ENCODE measurements at regions not wholly inside any gene's neighbourhood (a gene's known extent, or its start where the extent isn't known, plus 50 kb on each side); places are given as distances from the start of the nearest gene placed in this dataset.

GRCh38 chr6:21454262-21454661 lies 139.3 kb upstream of the SOX4 start:
- H3K4me3 ChIP-seq (ENCODE audit: low read length): no peak overlapping the region
- TF ChIP-seq CTCF (conservative IDR thresholded peaks at IDR 0.05; ENCODE audit: low read depth, low read length): no peak
- DNase-seq (ENCODE audit: low read depth): no peak

- H3K4me3 ChIP-seq (ENCODE audit: low read length): no peak overlapping the region
- DNase-seq (ENCODE audit: low read depth): no peak
These were observed 138.5 kb upstream of the SOX4 start for GRCh38 chr6:21455071-21455470.

GRCh38 chr6:21457647-21458046 lies 135.9 kb upstream of the SOX4 start:
- H3K4me3 ChIP-seq (ENCODE audit: low read length): no peak overlapping the region
- DNase-seq (ENCODE audit: low read depth): no peak
- no peak for TF ChIP-seq CTCF (conservative IDR thresholded peaks at IDR 0.05; ENCODE audit: low read depth, low read length)

More at GRCh38 chr6:21455071-21455470, 138.5 kb upstream of the SOX4 start:
- no peak for TF ChIP-seq CTCF (conservative IDR thresholded peaks at IDR 0.05; ENCODE audit: low read depth, low read length)

GRCh38 chr6:21459641-21460040 lies 133.9 kb upstream of the SOX4 start:
- DNase-seq (ENCODE audit: low read depth): no peak
- no peak overlapping the region for H3K4me3 ChIP-seq (ENCODE audit: low read length)
- no peak for TF ChIP-seq CTCF (conservative IDR thresholded peaks at IDR 0.05; ENCODE audit: low read depth, low read length)

GRCh38 chr6:21461844-21462518 lies 131.6 kb upstream of the SOX4 start:
- H3K4me3 ChIP-seq (ENCODE audit: low read length): no peak overlapping the region
- TF ChIP-seq CTCF (conservative IDR thresholded peaks at IDR 0.05; ENCODE audit: low read depth, low read length): no peak
- DNase-seq (ENCODE audit: low read depth): no peak

- no peak for DNase-seq (ENCODE audit: low read depth)
- no peak for TF ChIP-seq CTCF (conservative IDR thresholded peaks at IDR 0.05; ENCODE audit: low read depth, low read length)
- no peak overlapping the region for H3K4me3 ChIP-seq (ENCODE audit: low read length)
These were observed 131.1 kb upstream of the SOX4 start for GRCh38 chr6:21462519-21462852.

- H3K4me3 ChIP-seq (ENCODE audit: low read length): no peak overlapping the region
- DNase-seq (ENCODE audit: low read depth): no peak
- no peak for TF ChIP-seq CTCF (conservative IDR thresholded peaks at IDR 0.05; ENCODE audit: low read depth, low read length)
These were observed 126.5 kb upstream of the SOX4 start for GRCh38 chr6:21467091-21467490.
